ENCODE measurements at regions not wholly inside any gene's neighbourhood (a gene's known extent, or its start where the extent isn't known, plus 50 kb on each side); places are given as distances from the start of the nearest gene placed in this dataset.

GRCh38 chr11:70581991-70582885 is 183.9 kb downstream of the CTTN start:
- Histone ChIP-seq H3K4me2 (ENCODE audit: insufficient read depth, low read length) (no peak overlapping the region), H3K36me3 (ENCODE audit: control insufficient read depth, insufficient read depth, low read length) (no peaks in the 10 kb centered on the region), H3K27me3 (ENCODE audit: control insufficient read depth in 2 of 2, insufficient read depth in 2 of 2, low read length in 2 of 2) (peaks cover 0 to 68% of the 10 kb centered on the region in 2 experiments; a peak in 4 of 5 replicates), H3K9me1 (ENCODE audit: control insufficient read depth, insufficient read depth, low read length) (no peaks in the 10 kb centered on the region), H3K4me3 (no peak overlapping the region), H3K9me3 (replicated peaks; ENCODE audit: control insufficient read depth, insufficient read depth, low read depth, low read length) (no peaks in the 10 kb centered on the region), H3K27ac (ENCODE audit: extremely low read depth, low read depth, low read length) (no peak overlapping the region), H3K4me1 (replicated peaks in 1 of 2; ENCODE audit: control insufficient read depth in 2 of 2, insufficient read depth in 2 of 2, low read length in 2 of 2) (no peaks in the 10 kb centered on the region; a peak in 1 of 5 replicates), H3K9ac (ENCODE audit: insufficient read depth in 1 of 2, low read depth in 2 of 2, low read length in 2 of 2) (no peak overlapping the region), H2AFZ (ENCODE audit: low read depth, low read length) (no peak overlapping the region), H4K20me1 (replicated peaks; ENCODE audit: control insufficient read depth, insufficient read depth, low read length) (peaks cover 18% of the 10 kb centered on the region), H3K79me2 (ENCODE audit: control insufficient read depth, insufficient read depth, low read length) (no peaks in the 10 kb centered on the region)
- ATAC-seq (peak; percentile 47; the same call in 2 of the 3 replicates), FAIRE-seq (no peak), DNase-seq (ENCODE audit: extremely low read depth in 1 of 4, low spot score in 3 of 4) (no peak)
- intact Hi-C loops (cut with micrococcal nuclease) (no loop called here), in situ Hi-C loops (cut with MboI) (no loop called here)
- CTCF ChIA-PET (ENCODE audit: low intra/inter-chr PET ratio) = no interaction called here
- TF ChIP-seq RNF219 (CRISPR knock-in tag; IDR thresholded peaks at IDR 0.05) = no peak
- BruUV-seq (replicated peaks) = no TSS peak
- 1% methylated on average over 23 of the region's 25 CpGs for WGBS (ENCODE audit: insufficient coverage, low coverage, missing lambda C conversion rate)
- POLR2A ChIA-PET = interaction anchor here (0.5 kb wide), 1 partner anchor 9 kb away, joined by 4 read pairs; no protein-coding TSS in a partner anchor

All from K562 (cell line).